ENCODE measurements at regions not wholly inside any gene's neighbourhood (a gene's known extent, or its start where the extent isn't known, plus 50 kb on each side); places are given as distances from the start of the nearest gene placed in this dataset.

DNA sequence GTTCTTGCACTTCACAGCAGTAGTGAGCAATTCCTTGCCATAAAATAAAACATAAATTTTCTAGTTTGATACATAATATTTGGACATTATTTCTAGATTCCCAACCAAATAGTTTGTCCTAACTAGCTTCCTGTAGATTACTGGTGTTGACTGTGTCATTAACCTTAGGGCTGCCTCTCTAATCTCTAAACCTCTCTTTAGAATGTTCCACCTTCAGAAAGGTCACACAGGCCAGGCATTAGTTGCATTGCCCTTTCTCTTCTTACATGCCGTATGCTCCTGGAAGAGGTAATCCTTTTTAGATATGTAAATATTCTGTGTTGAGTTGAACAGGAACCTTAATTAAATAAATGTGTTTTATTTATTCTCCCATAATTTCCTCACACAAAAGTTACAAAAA, 904.9 kb upstream of the CNTN5 start:
- Histone ChIP-seq H3K79me1 (ENCODE audit: insufficient read depth, low read depth, low read length, poor library complexity, severe bottlenecking) (no peaks in the 10 kb centered on the region), H2AK5ac (ENCODE audit: insufficient read length, low read length) (no peak overlapping the region), H3K9ac (ENCODE audit: extremely low read depth, insufficient read length, low read length) (no peak overlapping the region), H3K79me2 (ENCODE audit: insufficient read depth, low read length) (no peaks in the 10 kb centered on the region), H3K27ac (ENCODE audit: insufficient read length, low read depth, low read length) (no peak overlapping the region), H3K4me2 (ENCODE audit: insufficient read depth, insufficient read length, low read length) (no peak overlapping the region), H2BK5ac (ENCODE audit: insufficient read length, low read length) (no peak overlapping the region), H4K20me1 (ENCODE audit: control insufficient read depth, insufficient read depth, insufficient read length) (no peaks in the 10 kb centered on the region), H3K56ac (ENCODE audit: insufficient read length, low read depth, low read length) (no peak overlapping the region), H2BK15ac (ENCODE audit: low read depth, low read length) (no peak overlapping the region), H4K5ac (ENCODE audit: insufficient read length, low read depth, low read length) (no peak overlapping the region), H2BK12ac (ENCODE audit: insufficient read length, low read depth, low read length) (no peak overlapping the region), H3K23me2 (ENCODE audit: insufficient read length, low read depth, low read length, poor library complexity, severe bottlenecking) (no peaks in the 10 kb centered on the region), H3K14ac (ENCODE audit: insufficient read depth, low read length) (no peak overlapping the region), H2AFZ (ENCODE audit: low read length) (no peak overlapping the region), H3K18ac (ENCODE audit: insufficient read length, low read depth, low read length) (no peak overlapping the region), H2BK120ac (ENCODE audit: low read depth, low read length, poor library complexity, severe bottlenecking) (no peak overlapping the region), H3K9me3 (ENCODE audit: control insufficient read depth, low read depth, low read length) (no peaks in the 10 kb centered on the region), H3K4ac (ENCODE audit: low read depth, low read length) (no peak overlapping the region), H4K91ac (ENCODE audit: insufficient read length, low read depth, low read length) (no peak overlapping the region), H3K27me3 (ENCODE audit: insufficient read depth, low read length) (no peaks in the 10 kb centered on the region), H3K4me1 (ENCODE audit: insufficient read depth, low read length) (no peaks in the 10 kb centered on the region), H3K23ac (ENCODE audit: insufficient read length, low read depth, low read length) (no peak overlapping the region), H4K8ac (replicated peaks; ENCODE audit: insufficient read length, low read depth, low read length) (no peak overlapping the region), H2BK20ac (ENCODE audit: low read depth, low read length, poor library complexity, severe bottlenecking) (no peak overlapping the region), H3T11ph (ENCODE audit: low read length) (no peak overlapping the region)
- no peaks in the 10 kb centered on the region for H3K27me3 Mint-ChIP-seq (ENCODE audit: low read depth)
- H3K36me3 Mint-ChIP-seq (ENCODE audit: insufficient read depth in 1 of 3, low read depth in 3 of 3), result no peaks in the 10 kb centered on the region; a peak in 1 of 7 replicates
- H3K4me3 Mint-ChIP-seq, result no peak overlapping the region
- no peak overlapping the region for H3K27ac Mint-ChIP-seq
- TF ChIP-seq, protein P1, sequence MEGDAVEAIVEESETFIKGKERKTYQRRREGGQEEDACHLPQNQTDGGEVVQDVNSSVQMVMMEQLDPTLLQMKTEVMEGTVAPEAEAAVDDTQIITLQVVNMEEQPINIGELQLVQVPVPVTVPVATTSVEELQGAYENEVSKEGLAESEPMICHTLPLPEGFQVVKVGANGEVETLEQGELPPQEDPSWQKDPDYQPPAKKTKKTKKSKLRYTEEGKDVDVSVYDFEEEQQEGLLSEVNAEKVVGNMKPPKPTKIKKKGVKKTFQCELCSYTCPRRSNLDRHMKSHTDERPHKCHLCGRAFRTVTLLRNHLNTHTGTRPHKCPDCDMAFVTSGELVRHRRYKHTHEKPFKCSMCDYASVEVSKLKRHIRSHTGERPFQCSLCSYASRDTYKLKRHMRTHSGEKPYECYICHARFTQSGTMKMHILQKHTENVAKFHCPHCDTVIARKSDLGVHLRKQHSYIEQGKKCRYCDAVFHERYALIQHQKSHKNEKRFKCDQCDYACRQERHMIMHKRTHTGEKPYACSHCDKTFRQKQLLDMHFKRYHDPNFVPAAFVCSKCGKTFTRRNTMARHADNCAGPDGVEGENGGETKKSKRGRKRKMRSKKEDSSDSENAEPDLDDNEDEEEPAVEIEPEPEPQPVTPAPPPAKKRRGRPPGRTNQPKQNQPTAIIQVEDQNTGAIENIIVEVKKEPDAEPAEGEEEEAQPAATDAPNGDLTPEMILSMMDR (conservative IDR thresholded peaks at IDR 0.05), result no peak
- H3K4me1 Mint-ChIP-seq, result peaks cover 6 to 7% of the 10 kb centered on the region in 2 experiments
- DNase-seq, result no peak
- no CpG with 5 or more reads among the region's 1 CpG for WGBS (ENCODE audit: extremely low coverage, insufficient read length, low lambda C conversion rate)
- peaks cover 0 to 3% of the 10 kb centered on the region in 2 experiments; a peak in 1 of 5 replicates for H3K9me3 Mint-ChIP-seq
